ENCODE measurements at regions not wholly inside any gene's neighbourhood (a gene's known extent, or its start where the extent isn't known, plus 50 kb on each side); places are given as distances from the start of the nearest gene placed in this dataset.
A peak's percentile ranks its signal among the peaks of the same experiment; 100 is the strongest.

DNA sequence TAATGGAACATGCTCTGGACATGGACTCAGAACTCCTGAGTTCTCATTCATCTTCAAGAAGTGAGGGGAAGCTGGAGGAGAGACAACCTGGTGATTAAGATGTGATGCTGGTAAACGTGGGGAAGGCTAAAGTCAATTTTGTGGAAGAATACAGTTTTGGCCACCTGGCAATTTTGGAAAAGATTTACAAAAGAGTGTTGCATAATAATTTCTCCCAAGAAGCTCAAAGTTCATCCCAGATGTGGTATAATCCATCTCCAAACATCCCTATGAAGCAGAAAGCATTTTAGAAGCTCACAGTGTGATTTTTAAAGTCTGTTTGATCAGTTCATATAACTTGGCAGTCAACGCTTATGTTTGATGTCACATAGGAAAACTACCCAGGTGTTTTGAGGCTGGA is 208.7 kb downstream of the LMX1A start:
- no peak overlapping the region for H3K23ac ChIP-seq (ENCODE audit: low read length in 2 of 2)
- H2BK5ac ChIP-seq (ENCODE audit: low read depth, low read length, poor library complexity, severe bottlenecking), result no peak overlapping the region
- no peaks in the 10 kb centered on the region for H3K36me3 ChIP-seq (ENCODE audit: control insufficient read depth in 1 of 2, insufficient read depth in 2 of 2, low read depth in 1 of 2, low read length in 2 of 2)
- no peaks in the 10 kb centered on the region for H3K9me3 ChIP-seq (ENCODE audit: control insufficient read depth, low read length)
- H2BK120ac ChIP-seq (ENCODE audit: low read depth, low read length), result no peak overlapping the region
- no peak overlapping the region for H3K27ac ChIP-seq (ENCODE audit: low read length, poor library complexity, severe bottlenecking)
- H3K4me3 ChIP-seq (ENCODE audit: insufficient read depth in 1 of 2, low read depth in 1 of 2, low read length in 2 of 2), result no peak overlapping the region
- H2BK12ac ChIP-seq (ENCODE audit: low read length in 2 of 2), result no peak overlapping the region
- H3K27me3 ChIP-seq (ENCODE audit: control insufficient read depth in 1 of 2, insufficient read depth in 1 of 2, low read length in 2 of 2), result peaks cover 0 to 31% of the 10 kb centered on the region in 2 experiments
- H3K9ac ChIP-seq (ENCODE audit: low read length), result no peak overlapping the region
- H2BK15ac ChIP-seq (ENCODE audit: low read depth, poor library complexity, severe bottlenecking), result no peak overlapping the region
- no peak for DNase-seq
- H4K8ac ChIP-seq (ENCODE audit: low read length), result no peak overlapping the region
- peaks cover 2% of the 10 kb centered on the region for H3K4me1 ChIP-seq (ENCODE audit: control insufficient read depth, insufficient read depth, low read depth, low read length)
- no peak overlapping the region for H3K18ac ChIP-seq (ENCODE audit: low read depth in 1 of 2, low read length in 2 of 2)
- H3K14ac ChIP-seq (ENCODE audit: low read length in 2 of 2), result no peak overlapping the region
- no peak overlapping the region for H3K4me2 ChIP-seq (ENCODE audit: low read length, poor library complexity, severe bottlenecking)
- no peak overlapping the region for H4K91ac ChIP-seq (ENCODE audit: low read length)
- 80% methylated on average over 2 of the region's 2 CpGs for WGBS
- no peak overlapping the region for H2AFZ ChIP-seq (ENCODE audit: low read depth, low read length)
- H3K79me1 ChIP-seq (replicated peaks; ENCODE audit: low read length, poor library complexity, severe bottlenecking), result no peaks in the 10 kb centered on the region
- H2AK5ac ChIP-seq (ENCODE audit: low read length, severe bottlenecking), result no peak overlapping the region
- no peak overlapping the region for H3K4ac ChIP-seq (ENCODE audit: low read depth in 1 of 2, low read length in 2 of 2)

DNA sequence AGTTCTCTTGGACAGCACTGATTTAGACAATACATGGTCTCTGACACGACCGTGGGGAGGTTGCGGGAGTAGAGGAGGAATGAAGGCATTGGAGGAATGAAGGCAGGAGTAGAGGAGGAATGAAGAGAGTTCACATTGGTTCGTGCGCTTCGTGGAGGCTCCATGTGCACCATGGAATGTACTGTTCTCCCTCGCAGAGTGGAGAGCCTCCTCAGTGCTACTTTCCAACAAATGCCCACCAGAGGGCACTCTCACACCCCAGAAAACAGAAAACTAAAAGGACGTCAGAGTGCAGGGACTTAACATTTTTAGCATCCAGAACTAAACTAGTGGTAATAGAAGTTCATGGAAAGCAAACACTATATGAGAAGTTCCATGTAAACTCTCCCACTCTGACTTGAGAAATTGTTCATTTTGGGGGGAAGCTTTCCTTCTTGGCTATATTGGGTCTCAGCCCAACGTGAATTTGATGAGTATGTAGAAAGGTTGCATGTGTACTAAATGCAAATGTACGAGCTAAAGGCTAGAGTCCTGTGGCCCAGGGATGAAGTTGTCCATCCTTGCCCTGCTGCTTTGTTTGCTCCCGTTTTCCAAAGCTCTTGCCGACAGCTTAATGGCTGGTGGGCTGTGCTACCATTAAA is 211.6 kb downstream of the LMX1A start:
- Histone ChIP-seq H3K36me3 (ENCODE audit: control insufficient read depth in 1 of 2, insufficient read depth in 2 of 2, low read depth in 1 of 2, low read length in 2 of 2) (no peaks in the 10 kb centered on the region), H2BK5ac (ENCODE audit: low read depth, low read length, poor library complexity, severe bottlenecking) (no peak overlapping the region), H3K4ac (ENCODE audit: low read depth in 1 of 2, low read length in 2 of 2) (no peak overlapping the region), H3K23ac (ENCODE audit: low read length in 2 of 2) (no peak overlapping the region), H3K14ac (ENCODE audit: low read length in 2 of 2) (no peak overlapping the region), H3K4me2 (ENCODE audit: low read length, poor library complexity, severe bottlenecking) (no peak overlapping the region), H3K27me3 (ENCODE audit: control insufficient read depth in 1 of 2, insufficient read depth in 1 of 2, low read length in 2 of 2) (peaks cover 4 to 59% of the 10 kb centered on the region in 2 experiments), H2AFZ (ENCODE audit: low read depth, low read length) (no peak overlapping the region), H3K79me1 (replicated peaks; ENCODE audit: low read length, poor library complexity, severe bottlenecking) (no peaks in the 10 kb centered on the region), H3K4me1 (ENCODE audit: control insufficient read depth, insufficient read depth, low read depth, low read length) (peaks cover 2% of the 10 kb centered on the region), H2AK5ac (ENCODE audit: low read length, severe bottlenecking) (no peak overlapping the region), H2BK12ac (ENCODE audit: low read length in 2 of 2) (no peak overlapping the region), H3K9ac (ENCODE audit: low read length) (no peak overlapping the region), H3K9me3 (ENCODE audit: control insufficient read depth, low read length) (no peaks in the 10 kb centered on the region), H4K8ac (ENCODE audit: low read length) (no peak overlapping the region), H3K18ac (ENCODE audit: low read depth in 1 of 2, low read length in 2 of 2) (no peak overlapping the region), H3K4me3 (ENCODE audit: insufficient read depth in 1 of 2, low read depth in 1 of 2, low read length in 2 of 2) (no peak overlapping the region), H3K27ac (ENCODE audit: low read length, poor library complexity, severe bottlenecking) (no peak overlapping the region), H2BK15ac (ENCODE audit: low read depth, poor library complexity, severe bottlenecking) (no peak overlapping the region), H4K91ac (ENCODE audit: low read length) (no peak overlapping the region), H2BK120ac (ENCODE audit: low read depth, low read length) (no peak overlapping the region)
- peak; percentile 45 for DNase-seq
- WGBS, result 38% methylated on average over 7 of the region's 12 CpGs

DNA sequence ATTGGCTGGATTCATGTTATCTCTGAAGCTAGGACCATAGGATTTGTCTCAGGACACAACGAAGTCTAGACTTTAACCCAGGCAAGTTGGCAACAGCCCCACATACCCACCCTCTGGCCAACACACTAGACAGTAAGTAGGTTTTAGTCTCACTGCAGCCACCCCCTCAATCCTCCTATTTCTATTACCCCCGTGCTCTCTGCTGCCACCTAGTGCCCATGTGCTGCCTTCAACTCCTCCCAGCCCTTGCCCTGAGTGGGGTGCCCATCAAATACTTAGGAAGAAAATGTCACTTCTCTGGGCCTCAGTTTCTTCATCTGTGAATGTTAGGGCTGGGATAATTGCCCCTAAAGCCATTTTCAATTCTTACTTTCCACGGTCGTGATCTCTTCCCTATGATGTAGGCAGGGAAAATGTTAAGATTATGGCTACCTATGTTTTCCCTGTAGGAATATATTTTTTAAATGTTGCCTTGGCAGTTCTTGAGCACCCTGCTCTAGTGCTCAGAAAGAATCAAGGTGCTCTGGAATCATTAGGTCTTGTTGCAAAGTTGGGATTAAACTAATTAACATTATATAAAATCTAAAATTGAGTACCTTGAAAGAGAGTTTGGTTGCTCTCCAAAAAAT is 213.0 kb downstream of the LMX1A start:
- no peak overlapping the region for H2AK5ac ChIP-seq (ENCODE audit: low read length, severe bottlenecking)
- no peak overlapping the region for H2AFZ ChIP-seq (ENCODE audit: low read depth, low read length)
- no peak overlapping the region for H3K18ac ChIP-seq (ENCODE audit: low read depth in 1 of 2, low read length in 2 of 2)
- H3K4ac ChIP-seq (ENCODE audit: low read depth in 1 of 2, low read length in 2 of 2), result no peak overlapping the region
- H4K8ac ChIP-seq (ENCODE audit: low read length), result no peak overlapping the region
- no peak overlapping the region for H3K9ac ChIP-seq (ENCODE audit: low read length)
- no peak overlapping the region for H3K14ac ChIP-seq (ENCODE audit: low read length in 2 of 2)
- H3K27ac ChIP-seq (ENCODE audit: low read length, poor library complexity, severe bottlenecking), result no peak overlapping the region
- H2BK5ac ChIP-seq (ENCODE audit: low read depth, low read length, poor library complexity, severe bottlenecking), result no peak overlapping the region
- H3K4me3 ChIP-seq (ENCODE audit: insufficient read depth in 1 of 2, low read depth in 1 of 2, low read length in 2 of 2), result no peak overlapping the region
- H3K23ac ChIP-seq (ENCODE audit: low read length in 2 of 2), result no peak overlapping the region
- WGBS, result 53% methylated on average over 4 of the region's 4 CpGs
- no peaks in the 10 kb centered on the region for H3K9me3 ChIP-seq (ENCODE audit: control insufficient read depth, low read length)
- H4K91ac ChIP-seq (ENCODE audit: low read length), result no peak overlapping the region
- H2BK12ac ChIP-seq (ENCODE audit: low read length in 2 of 2), result no peak overlapping the region
- H3K4me2 ChIP-seq (ENCODE audit: low read length, poor library complexity, severe bottlenecking), result no peak overlapping the region
- no peak overlapping the region for H2BK120ac ChIP-seq (ENCODE audit: low read depth, low read length)
- no peak overlapping the region for H2BK15ac ChIP-seq (ENCODE audit: low read depth, poor library complexity, severe bottlenecking)
- H3K27me3 ChIP-seq (ENCODE audit: control insufficient read depth in 1 of 2, insufficient read depth in 1 of 2, low read length in 2 of 2), result peaks cover 4 to 70% of the 10 kb centered on the region in 2 experiments
- H3K4me1 ChIP-seq (ENCODE audit: control insufficient read depth, insufficient read depth, low read depth, low read length), result peaks cover 2% of the 10 kb centered on the region
- H3K79me1 ChIP-seq (replicated peaks; ENCODE audit: low read length, poor library complexity, severe bottlenecking), result no peaks in the 10 kb centered on the region
- no peak for DNase-seq
- no peaks in the 10 kb centered on the region for H3K36me3 ChIP-seq (ENCODE audit: control insufficient read depth in 1 of 2, insufficient read depth in 2 of 2, low read depth in 1 of 2, low read length in 2 of 2)

DNA sequence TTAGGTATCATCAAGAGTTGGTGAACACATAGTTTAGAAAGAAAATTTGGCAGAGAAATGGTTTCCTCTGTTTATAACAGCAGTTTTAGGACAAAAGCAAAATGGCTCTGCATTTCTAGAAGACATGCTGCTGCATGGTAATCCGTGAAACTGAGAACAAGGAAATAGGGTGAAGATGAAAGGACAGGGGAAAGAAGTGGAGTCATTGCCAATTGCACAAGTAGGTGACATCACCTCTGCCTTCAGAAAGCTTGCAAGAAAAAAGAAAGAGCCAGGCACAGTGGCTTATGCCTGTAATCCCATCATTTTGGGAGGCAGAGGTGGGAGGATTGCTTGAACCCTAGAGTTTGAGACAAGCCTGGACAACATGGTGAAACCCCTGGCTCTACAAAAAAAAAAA is 217.6 kb downstream of the LMX1A start:
- 72% methylated on average over 1 of the region's 1 CpG for WGBS
- Histone ChIP-seq H3K27ac (ENCODE audit: low read length, poor library complexity, severe bottlenecking) (no peak overlapping the region), H4K8ac (ENCODE audit: low read length) (no peak overlapping the region), H2BK15ac (ENCODE audit: low read depth, poor library complexity, severe bottlenecking) (no peak overlapping the region), H3K36me3 (ENCODE audit: control insufficient read depth in 1 of 2, insufficient read depth in 2 of 2, low read depth in 1 of 2, low read length in 2 of 2) (no peaks in the 10 kb centered on the region), H3K4me3 (ENCODE audit: insufficient read depth in 1 of 2, low read depth in 1 of 2, low read length in 2 of 2) (no peak overlapping the region), H3K79me1 (replicated peaks; ENCODE audit: low read length, poor library complexity, severe bottlenecking) (no peaks in the 10 kb centered on the region), H3K4ac (ENCODE audit: low read depth in 1 of 2, low read length in 2 of 2) (no peak overlapping the region), H3K14ac (ENCODE audit: low read length in 2 of 2) (no peak overlapping the region), H2BK12ac (ENCODE audit: low read length in 2 of 2) (no peak overlapping the region), H3K4me2 (ENCODE audit: low read length, poor library complexity, severe bottlenecking) (no peak overlapping the region), H2AK5ac (ENCODE audit: low read length, severe bottlenecking) (no peak overlapping the region), H3K9ac (ENCODE audit: low read length) (no peak overlapping the region), H3K9me3 (ENCODE audit: control insufficient read depth, low read length) (no peaks in the 10 kb centered on the region), H3K4me1 (ENCODE audit: control insufficient read depth, insufficient read depth, low read depth, low read length) (no peaks in the 10 kb centered on the region), H3K23ac (ENCODE audit: low read length in 2 of 2) (no peak overlapping the region), H2BK120ac (ENCODE audit: low read depth, low read length) (no peak overlapping the region), H3K18ac (ENCODE audit: low read depth in 1 of 2, low read length in 2 of 2) (no peak overlapping the region), H3K27me3 (ENCODE audit: control insufficient read depth in 1 of 2, insufficient read depth in 1 of 2, low read length in 2 of 2) (peaks cover 4 to 67% of the 10 kb centered on the region in 2 experiments), H4K91ac (ENCODE audit: low read length) (no peak overlapping the region), H2AFZ (ENCODE audit: low read depth, low read length) (no peak overlapping the region), H2BK5ac (ENCODE audit: low read depth, low read length, poor library complexity, severe bottlenecking) (no peak overlapping the region)
- DNase-seq, result no peak
